NCI-H82 treated with DMSO at 0.1 percent for 48 hours (cell line): ENCODE measurements at regions not wholly inside any gene's neighbourhood (a gene's known extent, or its start where the extent isn't known, plus 50 kb on each side); places are given as distances from the start of the nearest gene placed in this dataset.

ENCODE experiments used
- DNase-seq: peaks from one replicate; lab custom pipeline; 2025; ENCODE audit not compliant: unreplicated experiment; lab: John Stamatoyannopoulos, UW

- DNase-seq: no peak
These were observed 108.9 kb downstream of the FOXD1 start for GRCh38 chr5:73339711-73340110.

- no peak for DNase-seq
These were observed 109.5 kb downstream of the FOXD1 start for GRCh38 chr5:73339051-73339575.

- DNase-seq: no peak
These were observed 110.1 kb downstream of the FOXD1 start for GRCh38 chr5:73338256-73339050.

- no peak for DNase-seq
These were observed 110.9 kb downstream of the FOXD1 start for GRCh38 chr5:73337586-73338255.

- DNase-seq: no peak
These were observed 112.2 kb downstream of the FOXD1 start for GRCh38 chr5:73336366-73336765.

- no peak for DNase-seq
These were observed 114.5 kb downstream of the FOXD1 start for GRCh38 chr5:73333944-73334703.

- no peak for DNase-seq
These were observed 118.0 kb downstream of the FOXD1 start for GRCh38 chr5:73330613-73331012.

GRCh38 chr5:73328640-73329039 lies 119.9 kb downstream of the FOXD1 start:
- DNase-seq: no peak

GRCh38 chr5:73327908-73328455 lies 120.6 kb downstream of the FOXD1 start:
- DNase-seq: no peak

GRCh38 chr5:73325546-73325945 lies 123.0 kb downstream of the FOXD1 start:
- DNase-seq: no peak

- no peak for DNase-seq
These were observed 125.1 kb downstream of the FOXD1 start for GRCh38 chr5:73323466-73323865.

GRCh38 chr5:73322437-73323076 lies 126.0 kb downstream of the FOXD1 start:
- no peak for DNase-seq

- DNase-seq: no peak
These were observed 126.7 kb downstream of the FOXD1 start for GRCh38 chr5:73321757-73322436.

GRCh38 chr5:73319036-73319435 lies 129.5 kb downstream of the FOXD1 start:
- DNase-seq: no peak

GRCh38 chr5:73318308-73318719 lies 130.3 kb downstream of the FOXD1 start:
- no peak for DNase-seq

- DNase-seq: no peak
These were observed 131.1 kb downstream of the FOXD1 start for GRCh38 chr5:73317523-73317922.

GRCh38 chr5:73314395-73315257 lies 134.0 kb downstream of the FOXD1 start:
- DNase-seq: no peak

GRCh38 chr5:73312872-73313510 lies 135.6 kb downstream of the FOXD1 start:
- no peak for DNase-seq
